ENCODE measurements at regions not wholly inside any gene's neighbourhood (a gene's known extent, or its start where the extent isn't known, plus 50 kb on each side); places are given as distances from the start of the nearest gene placed in this dataset.

GRCh38 chrX:104513162-104513561, 52.8 kb upstream of the IL1RAPL2 start:
- intact Hi-C loops (cut with DNase I), result no loop called here
- 74 to 77% methylated on average over 3 of the region's 3 CpGs for WGBS, 2 donors
- no peak for DNase-seq
- H3K4me1 ChIP-seq, result no peaks in the 10 kb centered on the region
- no peak overlapping the region for H3K4me3 ChIP-seq
- no peak overlapping the region for H3K27ac ChIP-seq
- no peaks in the 10 kb centered on the region for H3K36me3 ChIP-seq
- H3K27me3 ChIP-seq, result peaks cover 0 to 11% (median 0%) of the 10 kb centered on the region in 4 donors
- no peak for FAIRE-seq
- TF ChIP-seq CTCF (IDR thresholded peaks at IDR 0.05), result no peak
- no peaks in the 10 kb centered on the region for H3K9me3 ChIP-seq
- ATAC-seq, result no peak

- H3K27ac ChIP-seq, result no peak overlapping the region
Observed at GRCh38 chrX:104510801-104511200, 55.2 kb upstream of the IL1RAPL2 start.

GRCh38 chrX:104502460-104502859, 63.5 kb upstream of the IL1RAPL2 start:
- H3K27me3 ChIP-seq, result peaks cover 0 to 6% (median 0%) of the 10 kb centered on the region in 4 donors
- no peaks in the 10 kb centered on the region for H3K36me3 ChIP-seq
- intact Hi-C loops (cut with DNase I), result no loop called here
- H3K9me3 ChIP-seq, result no peaks in the 10 kb centered on the region
- WGBS, 2 donors, result 70% methylated on average over 2 of the region's 2 CpGs
- H3K27ac ChIP-seq, result no peak overlapping the region
- no peak overlapping the region for H3K4me3 ChIP-seq
- H3K4me1 ChIP-seq, result no peaks in the 10 kb centered on the region
- DNase-seq (no peak), FAIRE-seq (no peak), ATAC-seq (no peak)
- no peak for TF ChIP-seq CTCF (IDR thresholded peaks at IDR 0.05)

More at GRCh38 chrX:104510801-104511200, 55.2 kb upstream of the IL1RAPL2 start:
- ATAC-seq (no peak), DNase-seq (no peak), FAIRE-seq (no peak)
- H3K4me1 ChIP-seq, result no peaks in the 10 kb centered on the region
- WGBS, 2 donors, result 49 to 62% methylated on average over 2 of the region's 2 CpGs
- peaks cover 0 to 3% (median 0%) of the 10 kb centered on the region in 4 donors for H3K27me3 ChIP-seq
- no peaks in the 10 kb centered on the region for H3K9me3 ChIP-seq
- H3K4me3 ChIP-seq, result no peak overlapping the region
- intact Hi-C loops (cut with DNase I), result no loop called here
- no peaks in the 10 kb centered on the region for H3K36me3 ChIP-seq
- no peak for TF ChIP-seq CTCF (IDR thresholded peaks at IDR 0.05)

GRCh38 chrX:104488811-104489210, 77.2 kb upstream of the IL1RAPL2 start:
- Histone ChIP-seq H3K9me3 (no peaks in the 10 kb centered on the region), H3K27me3 (peaks cover 0 to 17% (median 0%) of the 10 kb centered on the region in 4 donors), H3K36me3 (no peaks in the 10 kb centered on the region), H3K4me1 (no peaks in the 10 kb centered on the region), H3K4me3 (no peak overlapping the region), H3K27ac (no peak overlapping the region)
- intact Hi-C loops (cut with DNase I), result no loop called here
- ATAC-seq (no peak), FAIRE-seq (no peak), DNase-seq (no peak)
- TF ChIP-seq CTCF (IDR thresholded peaks at IDR 0.05), result no peak
- 25 to 36% methylated on average over 1 of the region's 1 CpG for WGBS, 2 donors

GRCh38 chrX:104486691-104487090, 79.3 kb upstream of the IL1RAPL2 start:
- no peak for ATAC-seq
- Histone ChIP-seq H3K4me1 (no peaks in the 10 kb centered on the region), H3K27me3 (peaks cover 0 to 13% (median 0%) of the 10 kb centered on the region in 4 donors), H3K9me3 (no peaks in the 10 kb centered on the region), H3K4me3 (no peak overlapping the region), H3K27ac (no peak overlapping the region), H3K36me3 (no peaks in the 10 kb centered on the region)
- intact Hi-C loops (cut with DNase I), result no loop called here
- WGBS, 2 donors, result 50 to 68% methylated on average over 2 of the region's 2 CpGs
- TF ChIP-seq CTCF (IDR thresholded peaks at IDR 0.05), result no peak
- DNase-seq, result no peak
- FAIRE-seq, result no peak

All from pancreas (tissue), 10 donors.